Esophagus squamous epithelium (tissue), 5 donors: ENCODE measurements at regions not wholly inside any gene's neighbourhood (a gene's known extent, or its start where the extent isn't known, plus 50 kb on each side); places are given as distances from the start of the nearest gene placed in this dataset.

Experiments used
- DNase-seq: peaks from one replicate; lab custom pipeline; 2025; lab: John Stamatoyannopoulos, UW
- H3K27ac ChIP-seq, 4 donors: fragments of 200-600 bp; sonication (generic); one replicate each; pipeline ENCODE4 v1.5.1; 2016 to 2019; ENCODE audit warnings: mild to moderate bottlenecking in 1 of 4
- H3K27me3 ChIP-seq, 4 donors: fragments of 200-600 bp; sonication (generic); 1 replicate in 3 of 4; 2 replicates in 1 of 4; pipeline versions ENCODE4 v1.5.1 to v1.6.0; 2017 to 2021; ENCODE audit warnings: antibody characterized with exemption in 1 of 4
- H3K36me3 ChIP-seq, 3 donors: fragments of 200-600 bp; sonication (generic); one replicate each; pipeline ENCODE4 v1.5.1; 2016 to 2019
- H3K4me1 ChIP-seq, 3 donors: fragments of 200-600 bp; sonication (generic); one replicate each; pipeline ENCODE4 v1.5.1; 2017 to 2019
- H3K4me3 ChIP-seq, 4 donors: fragments of 200-600 bp; sonication (generic); 1 replicate in 3 of 4; 2 replicates in 1 of 4; pipeline ENCODE4 v1.5.1; 2016 to 2019; ENCODE audit warnings: mild to moderate bottlenecking in 2 of 4, moderate library complexity in 1 of 4
- H3K9me3 ChIP-seq, 3 donors: fragments of 200-600 bp; sonication (generic); one replicate each; pipeline ENCODE4 v1.5.1; 2016 to 2019
- POLR2A ChIP-seq, 4 donors: fragments of 450-650 bp; IDR thresholded peaks; one replicate each; pipeline ENCODE4 v1.6.1; 2017; ENCODE audit warnings: antibody characterized with exemption in 4 of 4, mild to moderate bottlenecking in 4 of 4, moderate library complexity in 3 of 4
- WGBS, 2 donors: methylation state at CpG; one replicate each; pipeline ENCODE4 v1.1.5; 2018; 5-methylcytosine and 5-hydroxymethylcytosine counted together
- intact Hi-C: fragments of 100-400 bp; cut with DNase I; formaldehyde crosslinking; loops from one replicate; pipeline ENCODE4 v1.15.0; 2022
- TF ChIP-seq, protein P1 (sequence below), 6 experiments: fragments of 450-650 bp in 4 of 6; fragments of 200-600 bp in 2 of 6; sonication (generic) in 2 of 6; IDR thresholded peaks; one replicate each; pipeline ENCODE4 v1.5.1; 2016 to 2019; ENCODE audit warnings: antibody characterized with exemption in 6 of 6, mild to moderate bottlenecking in 4 of 6, moderate library complexity in 4 of 6
- donor health status: DM: yes; HTN: yes; CAD: no.

DNA sequence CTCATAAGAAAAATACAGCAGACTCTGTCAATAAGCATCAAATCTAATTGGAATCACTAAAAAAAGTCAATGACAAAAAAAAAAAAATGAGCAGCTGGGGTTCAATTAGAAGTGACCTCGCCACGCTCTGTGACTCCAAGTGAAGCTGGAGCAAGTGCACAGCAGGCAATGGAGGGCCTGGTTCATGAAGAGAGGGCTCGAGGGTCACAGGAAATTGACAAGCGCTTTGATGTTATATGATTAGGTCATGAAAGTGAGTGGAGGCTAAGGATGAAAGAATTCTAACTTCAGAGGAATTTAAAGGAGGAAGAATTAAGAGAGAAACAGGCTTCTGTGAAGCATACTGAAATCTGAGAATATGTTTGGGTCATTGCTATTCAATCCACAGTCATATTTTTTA is 85.4 kb upstream of the TMEM18 start:
- Histone ChIP-seq H3K27ac (no peak overlapping the region), H3K9me3 (no peaks in the 10 kb centered on the region), H3K4me1 (no peaks in the 10 kb centered on the region), H3K27me3 (no peaks in the 10 kb centered on the region), H3K4me3 (no peak overlapping the region), H3K36me3 (no peaks in the 10 kb centered on the region)
- TF ChIP-seq POLR2A (IDR thresholded peaks at IDR 0.05): no peak
- TF ChIP-seq, protein P1, sequence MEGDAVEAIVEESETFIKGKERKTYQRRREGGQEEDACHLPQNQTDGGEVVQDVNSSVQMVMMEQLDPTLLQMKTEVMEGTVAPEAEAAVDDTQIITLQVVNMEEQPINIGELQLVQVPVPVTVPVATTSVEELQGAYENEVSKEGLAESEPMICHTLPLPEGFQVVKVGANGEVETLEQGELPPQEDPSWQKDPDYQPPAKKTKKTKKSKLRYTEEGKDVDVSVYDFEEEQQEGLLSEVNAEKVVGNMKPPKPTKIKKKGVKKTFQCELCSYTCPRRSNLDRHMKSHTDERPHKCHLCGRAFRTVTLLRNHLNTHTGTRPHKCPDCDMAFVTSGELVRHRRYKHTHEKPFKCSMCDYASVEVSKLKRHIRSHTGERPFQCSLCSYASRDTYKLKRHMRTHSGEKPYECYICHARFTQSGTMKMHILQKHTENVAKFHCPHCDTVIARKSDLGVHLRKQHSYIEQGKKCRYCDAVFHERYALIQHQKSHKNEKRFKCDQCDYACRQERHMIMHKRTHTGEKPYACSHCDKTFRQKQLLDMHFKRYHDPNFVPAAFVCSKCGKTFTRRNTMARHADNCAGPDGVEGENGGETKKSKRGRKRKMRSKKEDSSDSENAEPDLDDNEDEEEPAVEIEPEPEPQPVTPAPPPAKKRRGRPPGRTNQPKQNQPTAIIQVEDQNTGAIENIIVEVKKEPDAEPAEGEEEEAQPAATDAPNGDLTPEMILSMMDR (IDR thresholded peaks at IDR 0.05): no peak
- 73 to 76% methylated on average over 4 of the region's 4 CpGs for WGBS, 2 donors
- no peak for DNase-seq
- intact Hi-C loops: no loop called here

DNA sequence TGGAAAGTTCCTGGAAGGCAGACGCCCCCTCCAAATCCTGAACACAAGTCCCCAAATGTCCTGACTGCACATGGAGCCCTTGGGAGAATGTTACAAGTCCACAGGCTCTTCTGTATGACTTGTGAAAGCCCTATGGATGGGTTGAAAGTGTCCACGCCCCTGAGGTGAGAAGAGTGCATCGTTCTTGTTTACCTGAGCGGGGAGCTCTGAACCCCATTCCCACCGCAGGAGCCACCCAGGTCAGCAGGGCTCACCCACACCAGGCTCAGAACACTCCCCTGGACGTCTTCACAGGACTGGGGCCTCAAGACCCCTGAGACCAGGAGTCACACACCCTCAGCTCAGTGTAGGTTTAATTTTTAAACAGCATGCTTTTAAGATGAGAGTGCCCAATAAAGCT is 84.2 kb upstream of the TMEM18 start:
- no peaks in the 10 kb centered on the region for H3K4me1 ChIP-seq
- TF ChIP-seq, protein P1 (IDR thresholded peaks at IDR 0.05): no peak
- TF ChIP-seq POLR2A (IDR thresholded peaks at IDR 0.05): no peak
- H3K4me3 ChIP-seq: no peak overlapping the region
- no peak for DNase-seq
- intact Hi-C loops: no loop called here
- no peaks in the 10 kb centered on the region for H3K27me3 ChIP-seq
- no peaks in the 10 kb centered on the region for H3K9me3 ChIP-seq
- 48 to 60% methylated on average over 3 to 6 of the region's 6 CpGs for WGBS, 2 donors
- H3K36me3 ChIP-seq: no peaks in the 10 kb centered on the region
- no peak overlapping the region for H3K27ac ChIP-seq

DNA sequence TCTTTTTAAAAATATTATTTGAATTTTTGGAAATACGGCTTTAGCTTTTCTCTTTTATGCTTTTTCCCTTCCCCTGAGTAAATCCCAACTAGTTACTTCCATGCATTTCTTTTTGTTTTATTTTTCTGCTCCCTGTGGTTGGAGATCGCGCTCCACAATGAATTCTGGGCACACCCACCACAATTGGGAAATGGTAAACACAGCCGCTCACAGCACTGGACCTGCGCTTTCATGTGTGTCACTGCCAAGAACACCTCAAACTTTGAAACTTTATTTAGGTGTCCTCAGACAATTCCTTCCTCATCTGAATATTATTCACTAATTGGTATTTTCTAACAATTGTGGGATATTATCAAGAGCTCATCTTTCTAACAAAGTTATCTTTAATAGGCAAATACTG is 82.8 kb upstream of the TMEM18 start:
- intact Hi-C loops: no loop called here
- Histone ChIP-seq H3K36me3 (no peaks in the 10 kb centered on the region), H3K27me3 (peaks cover 0 to 4% (median 0%) of the 10 kb centered on the region in 4 donors), H3K9me3 (no peaks in the 10 kb centered on the region), H3K27ac (no peak overlapping the region), H3K4me1 (no peaks in the 10 kb centered on the region), H3K4me3 (no peak overlapping the region)
- WGBS, 2 donors: 49 to 58% methylated on average over 5 of the region's 5 CpGs
- no peak for DNase-seq
- TF ChIP-seq, protein P1 (IDR thresholded peaks at IDR 0.05): no peak
- no peak for TF ChIP-seq POLR2A (IDR thresholded peaks at IDR 0.05)

DNA sequence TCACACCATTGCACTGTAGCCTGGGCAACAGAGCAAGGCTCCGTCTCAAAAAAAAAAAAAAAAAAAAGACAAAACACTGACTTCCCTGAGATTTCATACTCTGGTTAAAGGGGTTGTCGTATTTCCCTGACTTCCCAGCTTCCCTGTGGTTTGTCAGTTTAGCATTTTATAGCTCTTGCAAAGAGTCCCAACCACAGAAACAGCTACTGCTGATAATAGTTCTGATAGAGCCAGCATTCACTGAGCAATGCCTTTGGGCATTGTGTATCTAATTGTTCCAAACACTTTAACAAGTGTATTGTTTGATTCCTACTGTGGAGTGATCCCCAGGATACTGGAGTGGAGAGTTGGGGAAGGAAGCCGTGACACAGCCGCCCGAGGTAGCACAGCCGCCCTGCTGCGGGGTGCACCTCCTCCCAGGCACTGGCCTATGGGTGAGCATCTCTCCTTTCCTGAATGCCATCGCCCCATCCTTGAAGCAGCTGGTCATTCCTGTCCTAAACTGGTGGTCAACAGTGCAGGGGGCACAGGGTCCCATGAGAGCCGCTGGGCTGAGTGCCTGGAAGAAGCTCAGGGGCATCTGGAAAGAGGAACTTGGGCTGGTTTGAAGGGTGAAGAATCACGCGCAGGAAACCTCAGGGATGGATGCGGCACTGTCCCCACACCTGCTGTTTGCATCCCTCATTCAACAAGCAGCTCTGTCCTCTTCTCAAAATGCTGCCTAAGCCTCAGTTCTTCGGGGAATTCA is 81.0 kb upstream of the TMEM18 start:
- no peak for TF ChIP-seq POLR2A (IDR thresholded peaks at IDR 0.05)
- TF ChIP-seq, protein P1 (IDR thresholded peaks at IDR 0.05): no peak
- Histone ChIP-seq H3K9me3 (no peaks in the 10 kb centered on the region), H3K27ac (no peak overlapping the region), H3K4me3 (no peak overlapping the region), H3K4me1 (no peaks in the 10 kb centered on the region), H3K27me3 (peaks cover 0 to 8% (median 0%) of the 10 kb centered on the region in 4 donors), H3K36me3 (no peaks in the 10 kb centered on the region)
- no peak for DNase-seq
- WGBS, 2 donors: 72 to 73% methylated on average over 9 to 12 of the region's 13 CpGs
- intact Hi-C loops: no loop called here

DNA sequence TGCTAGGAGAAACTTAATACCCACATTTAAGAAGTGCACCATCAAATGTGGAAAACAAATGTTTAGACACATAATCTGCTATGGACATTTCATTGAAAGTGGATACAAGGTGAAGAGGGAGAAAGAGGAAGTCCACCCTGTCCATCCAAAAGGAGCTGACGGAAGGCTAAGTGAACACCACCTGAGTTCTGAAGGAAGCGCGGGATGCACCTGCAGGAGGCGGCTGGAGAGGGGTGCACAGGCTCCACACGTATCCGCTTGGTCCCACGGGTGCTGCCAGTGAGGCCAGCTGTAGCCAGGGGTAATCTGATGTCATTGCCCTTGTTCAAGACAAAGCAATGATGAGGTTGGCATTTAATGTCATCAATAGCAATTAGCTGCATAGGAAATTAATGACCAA is 75.9 kb upstream of the TMEM18 start:
- WGBS, 2 donors: 93 to 94% methylated on average over 7 of the region's 7 CpGs

More for the DNA sequence above, 75.9 kb upstream of the TMEM18 start:
- intact Hi-C loops: no loop called here
- peaks cover 0 to 14% (median 0%) of the 10 kb centered on the region in 4 donors for H3K27me3 ChIP-seq
- H3K9me3 ChIP-seq: no peaks in the 10 kb centered on the region
- TF ChIP-seq, protein P1 (IDR thresholded peaks at IDR 0.05): no peak
- TF ChIP-seq POLR2A (IDR thresholded peaks at IDR 0.05): no peak
- no peak for DNase-seq
- H3K4me3 ChIP-seq: no peak overlapping the region
- no peak overlapping the region for H3K27ac ChIP-seq
- no peaks in the 10 kb centered on the region for H3K36me3 ChIP-seq
- H3K4me1 ChIP-seq: no peaks in the 10 kb centered on the region
